ENCODE measurements at regions not wholly inside any gene's neighbourhood (a gene's known extent, or its start where the extent isn't known, plus 50 kb on each side); places are given as distances from the start of the nearest gene placed in this dataset.
"Not testable (repeated sequence)": the region's sequence is repeated elsewhere in the genome, so short reads cannot be mapped to it uniquely, and the experiment has no call there.

GRCh38 chr7:407721-408539, 111.7 kb downstream of the PDGFA start:
- no peak for DNase-seq (ENCODE audit: extremely low read depth in 1 of 2, low read depth in 1 of 2)

DNA sequence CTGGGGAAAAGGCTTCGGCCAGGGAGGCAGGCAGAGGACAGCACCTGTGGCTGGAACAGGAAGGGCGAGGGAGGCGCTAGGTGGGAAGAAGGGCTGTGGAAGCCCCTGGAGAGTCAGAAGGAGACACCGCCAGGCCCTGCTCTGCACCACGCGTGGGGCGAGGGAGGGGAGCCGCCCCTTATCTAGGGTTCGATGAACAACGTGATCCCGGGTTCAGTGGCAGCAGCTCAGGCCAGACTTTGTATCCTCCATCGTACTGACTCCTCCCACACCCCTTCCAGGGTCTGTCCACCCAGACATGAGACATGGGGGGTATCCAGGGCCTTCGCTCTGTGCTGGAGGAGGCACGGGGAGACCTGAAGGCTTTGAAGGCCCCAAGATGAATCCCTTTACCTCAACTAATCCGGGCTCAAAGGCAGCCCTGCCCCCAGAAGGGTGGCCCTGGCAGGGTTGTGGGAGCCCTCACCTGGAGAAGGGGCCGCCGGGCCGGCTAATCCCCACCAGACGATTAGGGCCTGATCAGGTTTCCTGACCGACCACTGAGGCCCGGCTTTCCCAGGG, 110.8 kb downstream of the PDGFA start:
- no peak for DNase-seq (ENCODE audit: extremely low read depth in 1 of 2, low read depth in 1 of 2)

- DNase-seq (ENCODE audit: extremely low read depth in 1 of 2, low read depth in 1 of 2) = no peak
These were observed 110.0 kb downstream of the PDGFA start for GRCh38 chr7:409339-410281.

DNA sequence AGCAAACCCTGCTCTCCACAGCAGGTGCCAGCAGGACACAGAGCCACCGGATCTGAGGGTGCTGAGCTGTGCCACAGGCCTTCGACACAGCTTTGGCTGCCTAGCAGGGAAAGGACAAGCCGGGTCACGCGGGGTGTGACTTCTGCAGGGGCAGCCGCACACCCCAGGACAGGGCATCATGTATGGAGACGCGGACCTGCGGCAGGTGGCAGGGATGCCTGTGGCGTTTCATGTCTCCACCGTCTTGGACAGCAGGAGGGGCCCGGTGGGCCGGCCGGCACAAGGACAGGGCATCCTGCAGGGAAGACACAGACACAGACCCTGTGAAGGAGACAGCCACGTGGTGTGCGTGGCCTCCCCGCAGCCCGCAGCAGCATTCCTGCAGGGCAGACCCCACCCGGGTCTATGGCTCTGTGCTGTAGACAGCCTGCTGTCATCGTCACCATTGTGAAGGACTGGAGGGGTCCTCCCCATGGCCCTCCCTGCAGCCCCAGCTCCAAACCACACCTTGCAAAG, 109.2 kb downstream of the PDGFA start:
- no peak for DNase-seq (ENCODE audit: extremely low read depth in 1 of 2, low read depth in 1 of 2)

GRCh38 chr7:411116-411515, 108.5 kb downstream of the PDGFA start:
- not testable (repeated sequence) for DNase-seq (ENCODE audit: extremely low read depth in 1 of 2, low read depth in 1 of 2)

DNA sequence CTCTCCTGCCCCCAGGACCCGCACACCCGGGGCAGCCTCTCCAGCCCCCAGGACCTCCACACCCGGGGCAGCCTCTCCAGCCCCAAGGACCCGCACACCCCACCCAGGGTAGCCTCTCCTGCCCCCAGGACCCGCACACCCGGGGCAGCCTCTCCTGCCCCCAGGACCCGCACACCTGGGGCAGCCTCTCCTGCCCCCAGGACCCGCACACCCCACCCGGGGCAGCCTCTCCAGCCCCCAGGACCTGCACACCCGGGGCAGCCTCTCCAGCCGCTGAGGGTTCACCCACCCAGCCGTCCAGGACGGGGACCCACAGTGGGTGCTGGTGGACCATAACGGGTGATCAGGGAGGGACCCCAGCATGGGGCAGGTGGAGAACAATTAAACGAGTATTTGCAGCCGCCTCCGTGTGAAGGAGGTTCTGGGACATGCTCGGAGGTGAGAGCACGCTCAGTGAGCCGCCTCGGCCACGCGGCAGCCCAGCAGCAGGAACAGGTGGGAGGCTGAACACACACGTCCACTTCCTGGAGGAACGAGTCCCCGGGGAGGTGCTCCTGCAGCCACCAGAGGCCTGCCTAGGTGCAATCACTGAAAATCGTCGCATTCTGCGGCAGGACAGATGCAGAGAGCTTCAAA, 107.9 kb downstream of the PDGFA start:
- no peak for DNase-seq (ENCODE audit: extremely low read depth in 1 of 2, low read depth in 1 of 2)

- no peak for DNase-seq (ENCODE audit: extremely low read depth in 1 of 2, low read depth in 1 of 2)
These were observed 107.3 kb downstream of the PDGFA start for GRCh38 chr7:412313-412710.

DNA sequence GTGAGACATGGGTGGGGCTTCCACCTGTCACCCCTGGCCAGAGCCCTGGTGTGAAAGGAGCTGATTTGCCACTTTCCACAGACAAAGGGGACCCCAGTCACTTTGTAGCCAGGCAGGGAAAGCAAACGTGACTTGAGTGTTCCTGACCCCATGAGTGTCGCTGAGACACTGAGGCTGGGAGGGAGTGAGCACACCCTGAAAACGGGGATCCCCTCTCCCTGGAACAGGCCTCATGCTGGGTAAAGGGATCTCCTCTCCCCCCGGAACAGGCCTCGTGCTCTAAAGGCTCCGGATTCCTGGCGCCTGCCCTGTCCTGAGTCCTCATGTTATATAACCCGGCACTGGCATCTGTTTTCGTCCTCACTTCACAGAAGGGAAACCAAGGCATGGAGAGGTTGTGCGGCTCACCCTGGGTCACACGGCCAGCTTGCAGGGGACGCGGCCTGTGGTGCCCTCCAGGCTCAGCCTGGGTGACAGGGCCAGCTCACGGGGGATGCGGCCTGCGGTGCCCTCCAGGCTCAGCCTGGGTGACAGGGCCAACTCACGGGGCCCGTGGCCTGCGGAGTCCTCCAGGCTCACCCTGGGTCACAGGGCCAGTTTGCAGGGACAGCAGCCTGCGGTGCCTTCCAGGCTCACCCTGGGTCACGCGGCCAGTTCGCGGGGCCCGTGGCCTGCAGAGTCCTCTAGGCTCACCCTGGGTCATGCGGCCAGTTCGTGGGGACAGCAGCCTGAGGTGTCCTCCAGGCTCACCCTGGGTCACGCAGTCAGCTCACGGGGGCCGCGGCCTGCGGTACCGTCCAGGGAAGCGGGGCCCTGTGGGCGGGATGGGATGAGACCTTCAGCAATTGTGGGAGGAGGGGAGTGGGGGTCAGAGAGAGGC, 104.7 kb downstream of the PDGFA start:
- DNase-seq (ENCODE audit: extremely low read depth in 1 of 2, low read depth in 1 of 2) = no peak

- no peak for DNase-seq (ENCODE audit: extremely low read depth in 1 of 2, low read depth in 1 of 2)
These were observed 103.8 kb downstream of the PDGFA start for GRCh38 chr7:415646-416525.

DNA sequence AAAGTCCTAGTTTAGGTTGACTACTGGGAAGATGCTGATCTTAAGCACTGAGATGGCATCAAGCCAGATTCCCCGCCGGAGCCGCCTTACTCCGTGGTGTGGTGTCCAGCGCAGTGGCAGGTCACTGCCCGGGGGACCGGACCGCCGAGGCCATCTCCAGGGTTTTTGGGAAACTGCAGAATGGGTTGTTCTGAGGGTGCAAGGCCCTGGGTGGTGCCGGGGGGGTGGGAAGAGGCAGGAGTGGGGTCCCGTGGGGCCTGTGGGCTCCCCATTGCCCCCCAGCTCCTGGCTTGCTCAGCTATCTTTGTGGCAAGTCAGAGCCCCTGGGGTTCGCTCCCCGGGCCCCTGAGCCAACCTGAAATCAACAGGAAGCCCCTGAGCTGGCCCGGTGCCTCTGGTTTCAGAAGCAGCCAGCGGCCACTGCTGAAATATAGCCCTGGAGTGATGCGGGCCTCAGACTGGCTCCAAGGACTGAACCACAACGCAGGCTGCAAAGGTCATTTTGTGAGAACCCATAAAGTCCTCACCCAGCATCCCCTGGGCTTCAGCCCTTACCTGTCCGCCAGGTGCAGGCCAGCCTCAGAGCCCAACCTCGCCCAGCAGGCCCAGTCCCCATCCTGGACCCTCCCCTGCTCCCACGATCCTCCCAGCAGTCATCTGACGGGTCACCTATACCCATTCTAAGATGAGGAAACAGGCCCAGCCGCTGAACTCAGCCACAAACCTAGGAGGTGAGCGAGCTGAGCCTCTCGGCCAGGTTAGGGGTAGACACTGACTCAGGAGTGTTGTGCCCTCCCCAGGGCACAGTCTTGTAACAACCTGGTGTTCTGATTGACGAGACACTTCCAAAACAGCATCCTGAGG, 102.7 kb downstream of the PDGFA start:
- DNase-seq (ENCODE audit: extremely low read depth in 1 of 2, low read depth in 1 of 2) = no peak

- DNase-seq (ENCODE audit: extremely low read depth in 1 of 2, low read depth in 1 of 2) = no peak
These were observed 102.1 kb downstream of the PDGFA start for GRCh38 chr7:417625-417889.

DNA sequence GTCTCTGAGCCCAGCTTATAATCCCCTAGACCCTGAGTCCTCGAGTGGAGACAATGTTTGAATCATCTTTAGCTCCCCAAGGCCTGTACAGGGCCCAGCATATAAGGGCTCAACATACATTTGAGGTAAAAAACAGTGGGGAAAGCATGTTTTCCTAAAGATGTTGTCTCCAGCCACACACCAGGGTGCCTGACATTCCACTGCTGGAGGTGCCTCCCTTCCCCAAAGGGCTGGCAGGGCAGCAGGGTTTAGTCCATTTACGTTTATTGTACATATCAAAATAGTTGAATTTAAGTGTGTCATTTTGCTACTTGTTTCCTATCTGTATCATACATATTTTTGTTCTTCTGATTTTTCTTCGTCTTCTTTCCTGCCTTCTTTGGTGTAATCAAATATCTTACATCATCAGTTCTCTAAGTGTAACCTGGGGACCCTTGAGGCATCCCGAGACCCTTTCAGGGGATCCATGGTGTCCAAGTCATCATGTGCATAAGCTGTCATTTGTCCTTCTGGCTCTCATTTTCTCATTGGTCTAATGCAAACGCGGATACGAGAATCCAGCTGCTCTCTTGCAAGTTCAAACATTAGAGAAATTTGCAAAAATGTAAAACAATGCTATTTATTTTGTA, 101.6 kb downstream of the PDGFA start:
- no peak for DNase-seq (ENCODE audit: extremely low read depth in 1 of 2, low read depth in 1 of 2)

DNA sequence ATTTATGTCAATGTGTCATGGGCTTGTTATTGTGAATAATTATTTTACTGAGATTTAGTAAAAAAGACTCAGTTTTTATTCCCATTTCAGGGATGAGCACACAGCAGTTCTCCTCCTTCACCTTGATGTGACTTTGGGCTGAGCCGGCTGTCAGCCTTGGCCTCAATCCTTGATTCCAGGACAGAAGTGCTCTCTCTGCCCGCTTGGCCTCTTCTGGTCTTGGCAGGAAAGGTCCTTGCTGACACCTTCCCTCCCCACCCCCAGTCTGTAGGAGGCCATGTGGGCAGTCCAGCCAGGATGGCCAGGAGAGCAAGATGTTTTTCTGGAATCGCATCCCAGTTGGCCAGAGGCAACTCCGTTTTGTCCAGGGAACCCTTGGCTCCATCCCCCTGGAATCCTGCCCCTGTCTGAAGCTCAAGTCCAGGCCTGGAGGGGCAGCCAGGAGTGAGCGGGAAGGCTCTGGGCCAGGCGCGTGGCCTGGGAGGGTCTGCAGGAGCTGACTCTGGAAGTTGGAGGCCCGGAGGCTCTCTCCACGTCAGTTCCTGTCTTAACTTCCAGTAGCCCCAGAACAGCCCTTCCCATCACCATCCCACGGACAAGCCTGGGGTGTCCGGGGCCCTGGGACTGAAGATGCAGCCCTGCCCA, 100.9 kb downstream of the PDGFA start:
- no peak for DNase-seq (ENCODE audit: extremely low read depth in 1 of 2, low read depth in 1 of 2)

- DNase-seq (ENCODE audit: extremely low read depth in 1 of 2, low read depth in 1 of 2) = no peak
These were observed 99.2 kb downstream of the PDGFA start for GRCh38 chr7:420142-421093.

GRCh38 chr7:421136-421991, 98.3 kb downstream of the PDGFA start:
- no peak for DNase-seq (ENCODE audit: extremely low read depth in 1 of 2, low read depth in 1 of 2)
